Gastroesophageal sphincter (tissue), 2 donors: ENCODE measurements at regions not wholly inside any gene's neighbourhood (a gene's known extent, or its start where the extent isn't known, plus 50 kb on each side); places are given as distances from the start of the nearest gene placed in this dataset.

Experiments used
- EP300 ChIP-seq: sonication (generic); formaldehyde crosslinking; IDR thresholded peaks from one replicate; pipeline ENCODE4 v1.6.1; 2017; ENCODE audit warnings: antibody characterized with exemption, mild to moderate bottlenecking
- POLR2AphosphoS5 ChIP-seq: sonication (generic); formaldehyde crosslinking; IDR thresholded peaks from one replicate; pipeline ENCODE4 v1.6.1; 2017; ENCODE audit warnings: antibody characterized with exemption

GRCh38 chr20:6397115-6397514 lies 274.3 kb upstream of the FERMT1 start:
- TF ChIP-seq POLR2AphosphoS5 = no peak
- no peak for TF ChIP-seq EP300
